Naive thymus-derived CD8-positive, alpha-beta T cell (primary cell): ENCODE measurements at regions not wholly inside any gene's neighbourhood (a gene's known extent, or its start where the extent isn't known, plus 50 kb on each side); places are given as distances from the start of the nearest gene placed in this dataset.
A peak's percentile ranks its signal among the peaks of the same experiment; 100 is the strongest.

Experiments
- ATAC-seq, 2 donors: fragments of 150-1000 bp; cut with Tn5 transposase in 1 of 2; sonication (Bioruptor Pico), chemical (Tn5 transposase) in 1 of 2; 1 replicate in 1 of 2; 2 replicates in 1 of 2; pipeline ENCODE4 v1.10.0; 2021; ENCODE audit warnings: mild to moderate bottlenecking in 2 of 2, moderate library complexity in 2 of 2
- POLR2A ChIA-PET: fragments of 350-600 bp; sonication (Branson Sonifier 250); formaldehyde crosslinking; loops from one replicate; lab custom pipeline; 2021; ENCODE audit warnings: antibody characterized with exemption; lab: Charles Lee
- DNase-seq, 10 donors: peaks; one replicate each; pipeline versions ENCODE4 v3.0.0 to v3.0.0-alpha.2; 2020 to 2022
- H3K27ac Mint-ChIP-seq, 10 donors: one replicate each; pipeline ENCODE4 v1.8.0; 2020 to 2022; ENCODE audit warnings: mild to moderate bottlenecking in 10 of 10, mixed read lengths in 10 of 10, moderate library complexity in 4 of 10, inconsistent platforms in 1 of 10
- H3K27me3 Mint-ChIP-seq, 5 donors: one replicate each; pipeline ENCODE4 v1.8.0; 2021 to 2022; ENCODE audit warnings: mixed read lengths in 5 of 5
- H3K36me3 Mint-ChIP-seq, 3 donors: one replicate each; pipeline ENCODE4 v1.8.0; 2020 to 2022; ENCODE audit warnings: mixed read lengths in 3 of 3, mild to moderate bottlenecking in 2 of 3, inconsistent platforms in 1 of 3
- H3K4me1 Mint-ChIP-seq, 4 donors: one replicate each; pipeline ENCODE4 v1.8.0; 2021 to 2022; ENCODE audit warnings: mixed read lengths in 4 of 4
- H3K4me3 Mint-ChIP-seq, 10 donors: one replicate each; pipeline ENCODE4 v1.8.0; 2020 to 2022; ENCODE audit warnings: mild to moderate bottlenecking in 10 of 10, mixed read lengths in 10 of 10, moderate library complexity in 6 of 10, inconsistent platforms in 1 of 10
- H3K9me3 Mint-ChIP-seq, 9 donors: one replicate each; pipeline ENCODE4 v1.8.0; 2020 to 2022; ENCODE audit warnings: mixed read lengths in 9 of 9, mild to moderate bottlenecking in 3 of 9, inconsistent platforms in 1 of 9, moderate library complexity in 1 of 9

- H3K36me3 Mint-ChIP-seq = no peaks in the 10 kb centered on the region
- no peak for ATAC-seq
- POLR2A ChIA-PET = no interaction called here
These were observed 66.6 kb upstream of the SOX4 start for GRCh38 chr6:21526974-21527373.

DNA sequence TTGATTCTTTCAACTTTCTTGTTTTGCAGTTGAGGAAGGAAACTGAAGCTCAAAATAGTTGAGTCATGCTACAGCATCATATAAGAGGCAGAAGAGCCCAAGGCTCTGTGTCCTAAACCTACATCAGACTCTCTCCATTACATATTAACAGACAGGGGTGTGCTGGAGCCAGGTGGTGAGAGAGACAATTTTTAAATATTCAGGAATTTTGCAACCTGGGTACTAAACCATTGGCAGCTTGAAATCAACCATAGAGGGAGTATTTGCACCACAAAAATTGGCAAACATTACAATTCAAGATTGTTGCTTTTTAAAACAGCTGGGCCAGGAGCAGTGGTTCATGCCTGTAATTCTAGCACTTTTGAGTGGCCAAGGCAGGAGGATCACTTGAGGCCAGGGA lies 65.8 kb upstream of the SOX4 start:
- no peaks in the 10 kb centered on the region for H3K9me3 Mint-ChIP-seq
- DNase-seq (peak in 1 of 10 donors; percentile 2), ATAC-seq (no peak)
- H3K27me3 Mint-ChIP-seq = peaks cover 0 to 4% (median 2%) of the 10 kb centered on the region in 5 donors
- H3K36me3 Mint-ChIP-seq = no peaks in the 10 kb centered on the region
- POLR2A ChIA-PET = interaction anchor here (0.7 kb wide), 1 partner anchor 187 kb away, joined by 3 read pairs; no protein-coding TSS in a partner anchor
- no peak overlapping the region for H3K27ac Mint-ChIP-seq
- H3K4me3 Mint-ChIP-seq = no peak overlapping the region
- H3K4me1 Mint-ChIP-seq = no peaks in the 10 kb centered on the region

More at GRCh38 chr6:21526974-21527373, 66.6 kb upstream of the SOX4 start:
- DNase-seq = no peak
- Mint-ChIP-seq H3K27ac (no peak overlapping the region), H3K4me3 (no peak overlapping the region), H3K27me3 (peaks cover 0 to 4% (median 2%) of the 10 kb centered on the region in 5 donors), H3K4me1 (no peaks in the 10 kb centered on the region), H3K9me3 (no peaks in the 10 kb centered on the region)

DNA sequence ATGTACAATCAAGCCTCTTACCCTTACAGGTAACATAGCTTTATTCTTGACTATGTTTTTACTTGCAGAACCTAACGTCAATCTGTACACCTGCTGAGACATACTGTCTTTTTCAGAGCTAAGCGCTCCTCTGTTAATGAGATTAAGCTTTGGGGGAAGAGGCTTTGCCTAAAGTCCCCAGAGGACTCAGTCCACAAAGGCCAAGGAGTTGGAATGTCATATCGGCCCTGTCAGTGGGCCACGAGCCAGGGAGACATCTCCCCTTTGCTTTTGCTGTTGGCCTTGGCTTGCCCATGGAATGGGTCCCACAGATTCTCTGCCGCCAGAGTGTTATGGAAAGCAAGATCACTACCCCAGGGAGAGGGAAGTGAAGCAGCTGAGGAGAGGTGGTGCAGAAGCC lies 64.1 kb upstream of the SOX4 start:
- ATAC-seq (no peak), DNase-seq (no peak)
- no peaks in the 10 kb centered on the region for H3K9me3 Mint-ChIP-seq
- peaks cover 0 to 4% (median 2%) of the 10 kb centered on the region in 5 donors for H3K27me3 Mint-ChIP-seq
- POLR2A ChIA-PET = no interaction called here
- H3K4me3 Mint-ChIP-seq = no peak overlapping the region
- H3K36me3 Mint-ChIP-seq = no peaks in the 10 kb centered on the region
- H3K27ac Mint-ChIP-seq = no peak overlapping the region
- no peaks in the 10 kb centered on the region for H3K4me1 Mint-ChIP-seq

- POLR2A ChIA-PET = no interaction called here
- Mint-ChIP-seq H3K27ac (no peak overlapping the region), H3K4me3 (no peak overlapping the region)
These were observed 62.2 kb upstream of the SOX4 start for GRCh38 chr6:21531393-21531792.

DNA sequence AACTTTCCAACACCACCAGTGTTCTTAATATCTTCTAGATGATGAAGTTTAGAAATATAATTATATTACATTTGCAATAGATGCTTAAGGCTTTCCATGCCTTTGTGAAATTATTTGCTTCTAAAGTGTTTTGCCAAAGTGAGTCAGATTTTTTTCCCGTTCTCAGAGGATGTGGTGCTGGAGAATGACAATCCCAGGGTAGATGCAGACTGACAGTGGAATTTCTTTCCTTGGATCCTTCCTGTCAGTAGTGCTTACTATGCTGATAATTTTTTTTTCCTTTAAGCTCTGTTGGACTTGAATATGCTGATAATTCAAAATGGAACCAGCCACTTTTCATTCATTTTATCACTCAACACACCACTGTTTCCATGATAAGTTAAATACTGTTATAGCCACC lies 59.9 kb upstream of the SOX4 start:
- H3K4me3 Mint-ChIP-seq = no peak overlapping the region
- POLR2A ChIA-PET = no interaction called here

More at GRCh38 chr6:21531393-21531792, 62.2 kb upstream of the SOX4 start:
- Mint-ChIP-seq H3K4me1 (no peaks in the 10 kb centered on the region), H3K36me3 (no peaks in the 10 kb centered on the region), H3K9me3 (no peaks in the 10 kb centered on the region), H3K27me3 (peaks cover 0 to 8% (median 3%) of the 10 kb centered on the region in 5 donors)
- DNase-seq (no peak), ATAC-seq (no peak)

GRCh38 chr6:21536280-21536766 lies 57.2 kb upstream of the SOX4 start:
- H3K27me3 Mint-ChIP-seq = peaks cover 0 to 9% (median 3%) of the 10 kb centered on the region in 5 donors
- no peak overlapping the region for H3K27ac Mint-ChIP-seq
- no peaks in the 10 kb centered on the region for H3K9me3 Mint-ChIP-seq
- DNase-seq (no peak), ATAC-seq (no peak)
- H3K36me3 Mint-ChIP-seq = no peaks in the 10 kb centered on the region
- POLR2A ChIA-PET = no interaction called here
- no peaks in the 10 kb centered on the region for H3K4me1 Mint-ChIP-seq
- H3K4me3 Mint-ChIP-seq = no peak overlapping the region

More for the DNA sequence above, 59.9 kb upstream of the SOX4 start:
- Mint-ChIP-seq H3K36me3 (no peaks in the 10 kb centered on the region), H3K4me1 (no peaks in the 10 kb centered on the region), H3K27me3 (peaks cover 0 to 8% (median 3%) of the 10 kb centered on the region in 5 donors), H3K27ac (no peak overlapping the region), H3K9me3 (no peaks in the 10 kb centered on the region)
- ATAC-seq = no peak
- DNase-seq = no peak

GRCh38 chr6:21537637-21538036 lies 55.9 kb upstream of the SOX4 start:
- H3K27me3 Mint-ChIP-seq = peaks cover 0 to 10% (median 3%) of the 10 kb centered on the region in 5 donors
- H3K27ac Mint-ChIP-seq = no peak overlapping the region
- POLR2A ChIA-PET = no interaction called here
- no peak overlapping the region for H3K4me3 Mint-ChIP-seq
- no peak for ATAC-seq
- no peaks in the 10 kb centered on the region for H3K4me1 Mint-ChIP-seq
- H3K9me3 Mint-ChIP-seq = peaks cover 0 to 3% (median 0%) of the 10 kb centered on the region in 9 donors
- no peak for DNase-seq
- H3K36me3 Mint-ChIP-seq = no peaks in the 10 kb centered on the region

DNA sequence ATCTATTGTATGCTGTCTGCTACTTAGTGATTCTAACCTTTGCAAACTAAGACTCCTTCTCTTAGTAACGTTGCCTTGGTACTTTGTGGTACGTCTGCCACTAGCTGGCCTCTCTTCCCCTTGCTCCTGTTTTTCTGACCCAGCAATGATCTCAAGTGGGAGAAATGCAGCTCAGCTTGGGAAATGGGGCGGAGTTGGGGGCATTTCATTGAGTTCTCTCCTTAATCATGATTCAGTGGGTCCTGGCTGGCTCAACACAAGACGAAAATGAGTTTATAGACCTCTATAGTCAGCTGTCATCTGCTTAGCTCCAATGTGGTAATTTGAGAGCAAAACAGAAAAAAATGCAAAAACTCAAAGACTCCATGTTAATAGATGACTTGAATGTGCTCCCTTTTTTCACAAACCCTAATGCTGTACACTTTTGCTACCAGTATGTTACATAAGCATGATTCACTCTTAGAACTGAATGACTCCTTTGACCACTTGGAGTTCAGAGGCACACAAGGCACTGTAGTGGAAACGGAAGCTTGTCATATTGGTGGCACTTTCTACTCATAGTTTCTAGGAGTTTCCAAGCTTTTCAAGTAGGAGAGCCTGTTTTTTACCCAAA lies 55.3 kb upstream of the SOX4 start:
- Mint-ChIP-seq H3K4me3 (no peak overlapping the region), H3K9me3 (peaks cover 0 to 6% (median 0%) of the 10 kb centered on the region in 9 donors), H3K27ac (no peak overlapping the region), H3K36me3 (no peaks in the 10 kb centered on the region), H3K27me3 (peaks cover 0 to 9% (median 5%) of the 10 kb centered on the region in 5 donors), H3K4me1 (no peaks in the 10 kb centered on the region)
- ATAC-seq = no peak
- POLR2A ChIA-PET = no interaction called here
- DNase-seq = no peak

- H3K27me3 Mint-ChIP-seq = peaks cover 0 to 9% (median 5%) of the 10 kb centered on the region in 5 donors
- ATAC-seq = no peak
- no peak overlapping the region for H3K27ac Mint-ChIP-seq
These were observed 53.9 kb upstream of the SOX4 start for GRCh38 chr6:21539621-21540100.

More at GRCh38 chr6:21539621-21540100, 53.9 kb upstream of the SOX4 start:
- H3K4me1 Mint-ChIP-seq = no peaks in the 10 kb centered on the region
- peaks cover 0 to 5% (median 0%) of the 10 kb centered on the region in 3 donors for H3K36me3 Mint-ChIP-seq
- H3K4me3 Mint-ChIP-seq = no peak overlapping the region
- H3K9me3 Mint-ChIP-seq = peaks cover 0 to 14% (median 4%) of the 10 kb centered on the region in 9 donors
- DNase-seq = no peak
- POLR2A ChIA-PET = no interaction called here
